ENCODE measurements at regions not wholly inside any gene's neighbourhood (a gene's known extent, or its start where the extent isn't known, plus 50 kb on each side); places are given as distances from the start of the nearest gene placed in this dataset.

DNA sequence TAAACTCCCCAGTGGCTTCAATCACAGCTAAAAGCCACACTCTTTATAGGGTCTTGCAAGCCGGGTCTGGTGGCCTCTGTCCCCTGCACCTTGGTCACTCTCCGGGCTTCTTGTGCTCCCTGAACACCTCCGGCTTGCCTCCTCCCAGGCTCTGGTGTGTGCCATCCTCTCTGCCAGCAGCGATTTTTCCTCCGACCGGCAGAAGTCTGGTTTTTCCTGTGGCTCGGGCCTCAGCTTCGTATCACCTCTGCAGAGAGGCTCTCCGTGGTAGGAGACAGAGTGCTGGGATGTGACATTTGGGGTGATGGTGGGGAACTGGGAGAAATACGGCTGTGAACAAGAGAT, 58.8 kb upstream of the HPCAL1 start:
- no peak for TF ChIP-seq NR2F2 (IDR thresholded peaks at IDR 0.05)
- TF ChIP-seq EGR1 (IDR thresholded peaks at IDR 0.05; ENCODE audit: low read depth in 2 of 2): no peak
- TF ChIP-seq GABPA (IDR thresholded peaks at IDR 0.05 in 1 of 2, conservative IDR thresholded peaks at IDR 0.05 in 1 of 2): no peak
- TF ChIP-seq, protein P1, sequence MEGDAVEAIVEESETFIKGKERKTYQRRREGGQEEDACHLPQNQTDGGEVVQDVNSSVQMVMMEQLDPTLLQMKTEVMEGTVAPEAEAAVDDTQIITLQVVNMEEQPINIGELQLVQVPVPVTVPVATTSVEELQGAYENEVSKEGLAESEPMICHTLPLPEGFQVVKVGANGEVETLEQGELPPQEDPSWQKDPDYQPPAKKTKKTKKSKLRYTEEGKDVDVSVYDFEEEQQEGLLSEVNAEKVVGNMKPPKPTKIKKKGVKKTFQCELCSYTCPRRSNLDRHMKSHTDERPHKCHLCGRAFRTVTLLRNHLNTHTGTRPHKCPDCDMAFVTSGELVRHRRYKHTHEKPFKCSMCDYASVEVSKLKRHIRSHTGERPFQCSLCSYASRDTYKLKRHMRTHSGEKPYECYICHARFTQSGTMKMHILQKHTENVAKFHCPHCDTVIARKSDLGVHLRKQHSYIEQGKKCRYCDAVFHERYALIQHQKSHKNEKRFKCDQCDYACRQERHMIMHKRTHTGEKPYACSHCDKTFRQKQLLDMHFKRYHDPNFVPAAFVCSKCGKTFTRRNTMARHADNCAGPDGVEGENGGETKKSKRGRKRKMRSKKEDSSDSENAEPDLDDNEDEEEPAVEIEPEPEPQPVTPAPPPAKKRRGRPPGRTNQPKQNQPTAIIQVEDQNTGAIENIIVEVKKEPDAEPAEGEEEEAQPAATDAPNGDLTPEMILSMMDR (IDR thresholded peaks at IDR 0.05; ENCODE audit: low read depth, low read length, missing input control): no peak
- no peak for TF ChIP-seq HNF4G (IDR thresholded peaks at IDR 0.05)
- TF ChIP-seq, protein P2, sequence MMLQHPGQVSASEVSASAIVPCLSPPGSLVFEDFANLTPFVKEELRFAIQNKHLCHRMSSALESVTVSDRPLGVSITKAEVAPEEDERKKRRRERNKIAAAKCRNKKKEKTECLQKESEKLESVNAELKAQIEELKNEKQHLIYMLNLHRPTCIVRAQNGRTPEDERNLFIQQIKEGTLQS (IDR thresholded peaks at IDR 0.05): no peak
- no peak for TF ChIP-seq JUND (IDR thresholded peaks at IDR 0.05)
- TF ChIP-seq, protein P3, sequence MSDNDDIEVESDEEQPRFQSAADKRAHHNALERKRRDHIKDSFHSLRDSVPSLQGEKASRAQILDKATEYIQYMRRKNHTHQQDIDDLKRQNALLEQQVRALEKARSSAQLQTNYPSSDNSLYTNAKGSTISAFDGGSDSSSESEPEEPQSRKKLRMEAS (IDR thresholded peaks at IDR 0.05): no peak
- no peak for TF ChIP-seq YY1 (IDR thresholded peaks at IDR 0.05)
- TF ChIP-seq HNF4A (conservative IDR thresholded peaks at IDR 0.05): no peak
- no peak for TF ChIP-seq RXRA (IDR thresholded peaks at IDR 0.05)
- TF ChIP-seq, protein P4, sequence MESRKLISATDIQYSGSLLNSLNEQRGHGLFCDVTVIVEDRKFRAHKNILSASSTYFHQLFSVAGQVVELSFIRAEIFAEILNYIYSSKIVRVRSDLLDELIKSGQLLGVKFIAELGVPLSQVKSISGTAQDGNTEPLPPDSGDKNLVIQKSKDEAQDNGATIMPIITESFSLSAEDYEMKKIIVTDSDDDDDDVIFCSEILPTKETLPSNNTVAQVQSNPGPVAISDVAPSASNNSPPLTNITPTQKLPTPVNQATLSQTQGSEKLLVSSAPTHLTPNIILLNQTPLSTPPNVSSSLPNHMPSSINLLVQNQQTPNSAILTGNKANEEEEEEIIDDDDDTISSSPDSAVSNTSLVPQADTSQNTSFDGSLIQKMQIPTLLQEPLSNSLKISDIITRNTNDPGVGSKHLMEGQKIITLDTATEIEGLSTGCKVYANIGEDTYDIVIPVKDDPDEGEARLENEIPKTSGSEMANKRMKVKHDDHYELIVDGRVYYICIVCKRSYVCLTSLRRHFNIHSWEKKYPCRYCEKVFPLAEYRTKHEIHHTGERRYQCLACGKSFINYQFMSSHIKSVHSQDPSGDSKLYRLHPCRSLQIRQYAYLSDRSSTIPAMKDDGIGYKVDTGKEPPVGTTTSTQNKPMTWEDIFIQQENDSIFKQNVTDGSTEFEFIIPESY (IDR thresholded peaks at IDR 0.05): no peak
- H3K9ac ChIP-seq (ENCODE audit: low read depth in 1 of 2, low read length in 2 of 2): no peak overlapping the region
- no peaks in the 10 kb centered on the region for H3K27me3 ChIP-seq (ENCODE audit: control insufficient read depth in 4 of 4, insufficient read depth in 4 of 4, low read length in 3 of 4)
- H3K27ac ChIP-seq (ENCODE audit: low read depth in 1 of 2, low read length in 2 of 2): no peak overlapping the region
- WGBS: 94% methylated on average over 10 of the region's 10 CpGs
- H3K36me3 ChIP-seq (ENCODE audit: control insufficient read depth in 4 of 4, insufficient read depth in 3 of 4, low read depth in 1 of 4, low read length in 3 of 4): no peaks in the 10 kb centered on the region
- H3K9me3 ChIP-seq (ENCODE audit: control insufficient read depth in 4 of 4, low read length in 3 of 4): no peaks in the 10 kb centered on the region
- DNase-seq (ENCODE audit: low spot score): no peak
- H3K4me1 ChIP-seq (ENCODE audit: control insufficient read depth in 4 of 4, insufficient read depth in 4 of 4, low read length in 3 of 4): no peaks in the 10 kb centered on the region
- H3K4me3 ChIP-seq (ENCODE audit: low read depth in 1 of 3, low read length in 3 of 3): no peak overlapping the region

DNA sequence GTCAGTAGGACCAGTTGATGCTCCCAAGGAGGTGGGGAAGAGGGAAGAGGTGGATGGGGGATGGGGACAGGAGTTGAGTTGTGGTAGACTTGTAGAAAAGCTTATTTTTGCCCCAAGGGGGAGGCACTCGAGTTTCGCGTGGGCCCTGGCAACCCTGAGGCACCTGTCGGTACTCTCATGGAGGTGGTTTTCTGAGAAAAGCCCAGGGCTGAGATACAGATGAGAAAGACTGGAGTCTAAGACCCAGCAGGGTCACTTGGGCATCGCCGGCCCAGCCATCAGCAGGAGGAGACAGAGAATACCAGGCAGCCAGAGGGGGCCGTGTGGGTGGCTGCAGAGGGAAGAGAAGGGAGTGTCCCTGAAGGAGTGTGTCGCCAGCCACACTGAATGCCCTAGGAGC, 57.7 kb upstream of the HPCAL1 start:
- Histone ChIP-seq H3K9me3 (ENCODE audit: control insufficient read depth in 4 of 4, low read length in 3 of 4) (peaks cover 0 to 6% (median 0%) of the 10 kb centered on the region in 4 donors), H3K4me3 (ENCODE audit: low read depth in 1 of 3, low read length in 3 of 3) (no peak overlapping the region), H3K36me3 (ENCODE audit: control insufficient read depth in 4 of 4, insufficient read depth in 3 of 4, low read depth in 1 of 4, low read length in 3 of 4) (no peaks in the 10 kb centered on the region), H3K27ac (ENCODE audit: low read depth in 1 of 2, low read length in 2 of 2) (no peak overlapping the region), H3K27me3 (ENCODE audit: control insufficient read depth in 4 of 4, insufficient read depth in 4 of 4, low read length in 3 of 4) (no peaks in the 10 kb centered on the region), H3K9ac (ENCODE audit: low read depth in 1 of 2, low read length in 2 of 2) (no peak overlapping the region), H3K4me1 (ENCODE audit: control insufficient read depth in 4 of 4, insufficient read depth in 4 of 4, low read length in 3 of 4) (no peaks in the 10 kb centered on the region)
- 85% methylated on average over 8 of the region's 8 CpGs for WGBS
- DNase-seq (ENCODE audit: low spot score): no peak
- TF ChIP-seq YY1 (IDR thresholded peaks at IDR 0.05): no peak
- no peak for TF ChIP-seq EGR1 (IDR thresholded peaks at IDR 0.05; ENCODE audit: low read depth in 2 of 2)
- TF ChIP-seq, protein P3 (IDR thresholded peaks at IDR 0.05): no peak
- no peak for TF ChIP-seq RAD21 (IDR thresholded peaks at IDR 0.05)
- no peak for TF ChIP-seq SP1 (IDR thresholded peaks at IDR 0.05)
- no peak for TF ChIP-seq GABPA (IDR thresholded peaks at IDR 0.05 in 1 of 2, conservative IDR thresholded peaks at IDR 0.05 in 1 of 2)
- no peak for TF ChIP-seq HNF4A (conservative IDR thresholded peaks at IDR 0.05)
- no peak for TF ChIP-seq TAF1 (conservative IDR thresholded peaks at IDR 0.05)
- TF ChIP-seq, protein P1 (IDR thresholded peaks at IDR 0.05; ENCODE audit: low read depth, low read length, missing input control): no peak
- TF ChIP-seq FOXA2 (IDR thresholded peaks at IDR 0.05): no peak
- no peak for TF ChIP-seq JUND (IDR thresholded peaks at IDR 0.05)

All from liver (tissue), 8 donors.